Endothelial cell of umbilical vein (primary cell): ENCODE measurements at regions not wholly inside any gene's neighbourhood (a gene's known extent, or its start where the extent isn't known, plus 50 kb on each side); places are given as distances from the start of the nearest gene placed in this dataset.

Source experiments
- BruUV-seq: library from RNA; stranded (reverse); fragments of 400-500 nt; replicated peaks from 2 replicates; lab custom pipeline; 2021; lab: Mats Ljungman, UMichigan
- CTCF ChIA-PET: fragments of 300-600, 350-600 bp; sonication (Branson Sonifier 250); formaldehyde crosslinking; loops from one replicate; lab custom pipeline; 2021; ENCODE audit warnings: antibody characterized with exemption, inconsistent platforms; lab: Charles Lee
- POLR2A ChIA-PET: fragments of 300-600, 350-600 bp; sonication (Branson Sonifier 250); formaldehyde crosslinking; loops from one replicate; lab custom pipeline; 2021; ENCODE audit warnings: antibody characterized with exemption, inconsistent platforms; lab: Charles Lee
- DNase-seq: peaks from one replicate; pipeline ENCODE4 v3.0.0-alpha.2; 2011; ENCODE audit warnings: low read depth, low spot score
- FAIRE-seq: peaks from 2 replicates; lab custom pipeline; 2011; peaks lifted over from hg19 to GRCh38; lab: Jason Lieb, UNC
- H2AFZ ChIP-seq: 2 replicates; pipeline ENCODE4 v1.6.0; 2012; ENCODE audit warnings: low read depth, low read length, control low read depth, inconsistent platforms
- H3K27ac ChIP-seq: 2 replicates; pipeline ENCODE4 v1.5.1; 2011; ENCODE audit warnings: low read depth, mild to moderate bottlenecking, control low read depth, low read length, moderate library complexity; ENCODE audit not compliant: insufficient read depth
- H3K27me3 ChIP-seq, 2 experiments: 2 replicates each; pipeline versions ENCODE4 v1.6.0 to v1.6.1; 2011; ENCODE audit warnings: low read length in 2 of 2, mixed read lengths in 1 of 2; ENCODE audit not compliant: control insufficient read depth in 2 of 2, insufficient read depth in 2 of 2
- H3K36me3 ChIP-seq, 2 experiments: 2 replicates in 1 of 2; 3 replicates in 1 of 2; pipeline ENCODE4 v1.5.1; 2011; ENCODE audit warnings: low read length in 2 of 2, mild to moderate bottlenecking in 1 of 2, moderate library complexity in 1 of 2; ENCODE audit not compliant: control insufficient read depth in 2 of 2, insufficient read depth in 2 of 2; ENCODE audit errors: extremely low read depth in 1 of 2
- H3K4me1 ChIP-seq: 3 replicates; pipeline ENCODE4 v1.5.1; 2011; ENCODE audit warnings: mild to moderate bottlenecking, low read length; ENCODE audit not compliant: control insufficient read depth, insufficient read depth; ENCODE audit errors: extremely low read depth
- H3K4me2 ChIP-seq: 2 replicates; pipeline ENCODE4 v1.6.1; 2011; ENCODE audit warnings: low read length, control low read depth, mixed read lengths; ENCODE audit not compliant: insufficient read depth
- H3K4me3 ChIP-seq, 3 experiments: fragments of 200-600 bp in 1 of 3; sonication (generic), shearing (Covaris generic) in 1 of 3; replicated peaks in 1 of 3; 2 replicates each; pipeline ENCODE4 v1.5.1; 2011 to 2016; ENCODE audit warnings: control low read depth in 3 of 3, low read length in 3 of 3, mild to moderate bottlenecking in 2 of 3, inconsistent platforms in 1 of 3, low read depth in 1 of 3, moderate library complexity in 1 of 3; ENCODE audit not compliant: insufficient read depth in 1 of 3
- H3K79me2 ChIP-seq: 2 replicates; pipeline ENCODE4 v1.6.0; 2012; ENCODE audit warnings: low read length, inconsistent platforms; ENCODE audit not compliant: control insufficient read depth, insufficient read depth
- H3K9ac ChIP-seq: replicated peaks from 2 replicates; pipeline ENCODE3; 2011; ENCODE audit warnings: low read length, control low read depth; ENCODE audit not compliant: insufficient read depth; ENCODE audit errors: extremely low read depth
- H3K9me1 ChIP-seq: replicated peaks from 3 replicates; pipeline ENCODE4 v1.6.0; 2011; ENCODE audit warnings: mild to moderate bottlenecking, low read length; ENCODE audit not compliant: control insufficient read depth, insufficient read depth; ENCODE audit errors: extremely low read depth
- H3K9me3 ChIP-seq: replicated peaks from 2 replicates; pipeline ENCODE4 v1.5.1; 2012; ENCODE audit warnings: low read length, inconsistent platforms; ENCODE audit not compliant: control insufficient read depth, insufficient read depth
- H4K20me1 ChIP-seq: replicated peaks from 2 replicates; pipeline ENCODE3; 2011; ENCODE audit warnings: mild to moderate bottlenecking, low read length; ENCODE audit not compliant: control insufficient read depth, insufficient read depth; ENCODE audit errors: extremely low read depth
- EZH2 ChIP-seq: IDR thresholded peaks from 2 replicates; pipeline ENCODE4 v1.6.1; 2012; ENCODE audit warnings: borderline replicate concordance, low read depth, mild to moderate bottlenecking, moderate library complexity, low read length, inconsistent platforms; ENCODE audit not compliant: severe bottlenecking
- FOS ChIP-seq: IDR thresholded peaks from 2 replicates; pipeline ENCODE4 v1.6.1; 2011; ENCODE audit warnings: mild to moderate bottlenecking, low read length, moderate library complexity, borderline replicate concordance; ENCODE audit not compliant: insufficient read depth
- GATA2 ChIP-seq: IDR thresholded peaks from 2 replicates; pipeline ENCODE4 v1.7.0; 2011; ENCODE audit warnings: low read depth, mild to moderate bottlenecking, moderate library complexity, mixed read lengths, low read length; ENCODE audit not compliant: insufficient read length, insufficient read depth
- JUN ChIP-seq: IDR thresholded peaks from 2 replicates; pipeline ENCODE4 v1.6.1; 2011; ENCODE audit warnings: borderline replicate concordance, low read depth; ENCODE audit not compliant: insufficient read length, insufficient read depth
- MYC ChIP-seq: IDR thresholded peaks from one replicate; pipeline ENCODE4 v1.6.1; 2011; ENCODE audit warnings: mild to moderate bottlenecking, low read depth, low read length
- POLR2A ChIP-seq: IDR thresholded peaks from 2 replicates; pipeline ENCODE4 v1.6.1; 2012; ENCODE audit warnings: low read depth, mild to moderate bottlenecking, control low read depth, low read length
- POLR2AphosphoS5 ChIP-seq: IDR thresholded peaks from 2 replicates; pipeline ENCODE4 v1.6.1; 2012; ENCODE audit warnings: low read depth, mild to moderate bottlenecking, control low read depth, low read length, moderate library complexity; ENCODE audit not compliant: insufficient read depth
- dilution Hi-C: fragments of 300-500 bp; cut with MboI; formaldehyde crosslinking; loops from one replicate; pipeline ENCODE4 v1.15.0; 2019; ENCODE audit warnings: low sequenced_read_pairs; ENCODE audit not compliant: extremely low pct_ligation_motif_present
- intact Hi-C: fragments of 100-400 bp; cut with micrococcal nuclease; formaldehyde crosslinking; loops from one replicate; pipeline ENCODE4 v1.10.0; 2022
- TF ChIP-seq, protein P1 (sequence below): IDR thresholded peaks from 2 replicates; pipeline ENCODE4 v1.6.1; 2011; ENCODE audit not compliant: insufficient read depth, insufficient read length
- TF ChIP-seq, protein P2 (sequence below), 2 donors: IDR thresholded peaks; 1 replicate in 1 of 2; 2 replicates in 1 of 2; pipeline ENCODE4 v1.5.1; 2011; ENCODE audit warnings: low read length in 2 of 2, mild to moderate bottlenecking in 2 of 2, moderate library complexity in 2 of 2, control low read depth in 1 of 2, inconsistent platforms in 1 of 2, low read depth in 1 of 2; ENCODE audit not compliant: insufficient read depth in 1 of 2; ENCODE audit errors: extremely low read depth in 1 of 2

DNA sequence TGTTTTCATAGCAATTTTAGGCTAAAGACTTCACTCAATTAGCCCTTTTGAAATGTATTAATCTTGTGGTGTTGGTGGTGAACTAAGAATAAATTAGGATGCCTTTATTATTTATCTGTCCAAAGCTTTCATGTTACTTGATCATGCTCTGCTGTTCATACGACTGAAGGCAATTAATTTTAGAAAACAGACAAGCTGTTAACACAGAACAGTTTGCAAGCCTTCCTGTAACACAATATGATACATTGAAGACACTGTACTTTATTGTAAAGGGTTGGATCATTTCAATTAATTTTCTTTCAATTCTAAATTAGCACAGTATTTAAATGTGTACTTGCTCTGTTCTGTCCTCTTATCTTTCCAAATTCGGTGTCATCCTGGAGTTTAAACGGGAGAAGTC is 794.3 kb upstream of the MIR17HG start:
- no peaks in the 10 kb centered on the region for H3K9me1 ChIP-seq
- no TSS peak for BruUV-seq
- no peaks in the 10 kb centered on the region for H3K9me3 ChIP-seq
- no peak for TF ChIP-seq POLR2A
- no peak overlapping the region for H3K27ac ChIP-seq
- no peak overlapping the region for H3K4me3 ChIP-seq
- no peak overlapping the region for H2AFZ ChIP-seq
- H3K79me2 ChIP-seq: no peaks in the 10 kb centered on the region
- dilution Hi-C loops: no loop called here
- no peaks in the 10 kb centered on the region for H3K27me3 ChIP-seq
- H3K4me2 ChIP-seq: no peak overlapping the region
- POLR2A ChIA-PET: no interaction called here
- intact Hi-C loops: no loop called here
- FAIRE-seq: no peak
- H4K20me1 ChIP-seq: no peaks in the 10 kb centered on the region
- no peaks in the 10 kb centered on the region for H3K36me3 ChIP-seq
- CTCF ChIA-PET: no interaction called here
- H3K4me1 ChIP-seq: no peaks in the 10 kb centered on the region
- DNase-seq: no peak
- no peak overlapping the region for H3K9ac ChIP-seq

DNA sequence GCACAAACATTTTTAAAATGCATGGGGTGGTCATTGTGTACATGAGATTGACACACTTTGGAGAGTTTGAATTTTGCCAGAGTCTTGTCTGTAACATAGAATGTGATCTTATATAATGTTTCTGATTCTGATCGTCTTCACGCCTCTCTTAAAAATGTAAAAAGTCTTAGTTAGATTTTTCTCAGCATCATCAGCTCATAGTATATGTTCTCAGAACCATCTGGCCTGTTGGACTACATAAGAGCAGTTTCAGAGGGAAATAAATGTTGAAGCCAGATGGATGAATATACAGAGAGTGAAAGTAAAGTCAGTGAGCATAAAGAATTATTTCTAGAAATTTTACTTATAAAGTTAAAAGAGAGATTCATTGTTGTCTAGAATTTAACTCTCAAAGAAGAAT is 789.9 kb upstream of the MIR17HG start:
- TF ChIP-seq JUN (no peak), FOS (no peak), POLR2AphosphoS5 (no peak), GATA2 (no peak), EZH2 (no peak), POLR2A (no peak), MYC (no peak)
- TF ChIP-seq, protein P1, sequence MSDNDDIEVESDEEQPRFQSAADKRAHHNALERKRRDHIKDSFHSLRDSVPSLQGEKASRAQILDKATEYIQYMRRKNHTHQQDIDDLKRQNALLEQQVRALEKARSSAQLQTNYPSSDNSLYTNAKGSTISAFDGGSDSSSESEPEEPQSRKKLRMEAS: no peak
- TF ChIP-seq, protein P2, sequence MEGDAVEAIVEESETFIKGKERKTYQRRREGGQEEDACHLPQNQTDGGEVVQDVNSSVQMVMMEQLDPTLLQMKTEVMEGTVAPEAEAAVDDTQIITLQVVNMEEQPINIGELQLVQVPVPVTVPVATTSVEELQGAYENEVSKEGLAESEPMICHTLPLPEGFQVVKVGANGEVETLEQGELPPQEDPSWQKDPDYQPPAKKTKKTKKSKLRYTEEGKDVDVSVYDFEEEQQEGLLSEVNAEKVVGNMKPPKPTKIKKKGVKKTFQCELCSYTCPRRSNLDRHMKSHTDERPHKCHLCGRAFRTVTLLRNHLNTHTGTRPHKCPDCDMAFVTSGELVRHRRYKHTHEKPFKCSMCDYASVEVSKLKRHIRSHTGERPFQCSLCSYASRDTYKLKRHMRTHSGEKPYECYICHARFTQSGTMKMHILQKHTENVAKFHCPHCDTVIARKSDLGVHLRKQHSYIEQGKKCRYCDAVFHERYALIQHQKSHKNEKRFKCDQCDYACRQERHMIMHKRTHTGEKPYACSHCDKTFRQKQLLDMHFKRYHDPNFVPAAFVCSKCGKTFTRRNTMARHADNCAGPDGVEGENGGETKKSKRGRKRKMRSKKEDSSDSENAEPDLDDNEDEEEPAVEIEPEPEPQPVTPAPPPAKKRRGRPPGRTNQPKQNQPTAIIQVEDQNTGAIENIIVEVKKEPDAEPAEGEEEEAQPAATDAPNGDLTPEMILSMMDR (IDR thresholded peaks at IDR 0.05; ENCODE audit: extremely low read depth in 1 of 2, insufficient read depth in 1 of 2, low read depth in 1 of 2, low read length in 2 of 2): no peak
- Histone ChIP-seq H3K27ac (no peak overlapping the region), H3K4me1 (no peaks in the 10 kb centered on the region), H3K36me3 (no peaks in the 10 kb centered on the region), H3K9me1 (no peaks in the 10 kb centered on the region), H3K9ac (no peak overlapping the region), H2AFZ (no peak overlapping the region), H3K4me2 (no peak overlapping the region), H4K20me1 (no peaks in the 10 kb centered on the region), H3K27me3 (no peaks in the 10 kb centered on the region), H3K4me3 (no peak overlapping the region), H3K79me2 (no peaks in the 10 kb centered on the region), H3K9me3 (no peaks in the 10 kb centered on the region)
- DNase-seq (no peak), FAIRE-seq (no peak)
- intact Hi-C loops (no loop called here), dilution Hi-C loops (no loop called here)
- no TSS peak for BruUV-seq
- ChIA-PET POLR2A (no interaction called here), CTCF (no interaction called here)
